ENCODE measurements at regions not wholly inside any gene's neighbourhood (a gene's known extent, or its start where the extent isn't known, plus 50 kb on each side); places are given as distances from the start of the nearest gene placed in this dataset.
A peak's percentile ranks its signal among the peaks of the same experiment; 100 is the strongest.

- H3K4me1 ChIP-seq (replicated peaks): no peaks in the 10 kb centered on the region
- intact Hi-C loops (cut with DNase I): no loop called here
- H3K4me3 ChIP-seq: no peak overlapping the region
- no peaks in the 10 kb centered on the region for H3K36me3 ChIP-seq
- H3K27ac ChIP-seq: peak overlapping the region in 1 of 2 donors; percentile 20
- no peak for TF ChIP-seq POLR2AphosphoS5 (IDR thresholded peaks at IDR 0.05)
- no peaks in the 10 kb centered on the region for H3K9me3 ChIP-seq
- DNase-seq (ENCODE audit: low spot score): no peak
- WGBS: 67% methylated on average over 2 of the region's 2 CpGs
- no peaks in the 10 kb centered on the region for H3K27me3 ChIP-seq (replicated peaks; ENCODE audit: insufficient read depth)
Observed at GRCh38 chr6:71394926-71395325, 106.3 kb downstream of the OGFRL1 start.

DNA sequence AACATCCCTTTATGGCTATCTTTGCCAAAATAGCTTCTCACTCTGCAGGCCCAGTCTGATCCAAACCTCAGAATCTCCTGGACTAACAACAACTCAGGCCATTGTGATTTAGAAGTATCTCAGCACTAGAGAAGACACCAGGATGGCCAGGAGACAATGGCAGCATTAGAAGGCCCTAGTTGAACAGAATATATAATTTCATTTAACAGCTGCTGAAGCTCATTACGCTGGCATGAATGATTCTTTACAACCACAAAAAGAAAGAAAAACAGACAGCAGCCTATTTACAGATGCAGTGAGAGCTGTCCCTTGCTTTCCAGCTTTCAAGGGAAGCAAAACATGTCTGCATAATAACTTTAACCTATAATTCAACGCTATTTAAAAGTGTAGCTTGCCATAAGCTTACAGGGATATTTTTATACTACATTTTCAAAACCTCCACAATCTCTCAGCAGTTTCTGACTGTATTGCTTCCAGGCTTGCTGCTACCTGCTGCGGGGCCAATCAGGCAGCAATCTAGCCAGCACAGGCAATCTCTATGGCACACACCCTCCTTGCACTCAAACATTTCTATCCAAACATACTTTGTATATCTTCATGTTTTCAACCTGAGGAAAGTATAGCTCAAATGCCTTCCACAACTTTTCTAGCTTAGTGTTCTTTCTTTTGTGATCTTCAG lies 107.3 kb downstream of the OGFRL1 start:
- Histone ChIP-seq H3K27ac (no peak overlapping the region), H3K36me3 (no peaks in the 10 kb centered on the region), H3K27me3 (replicated peaks; ENCODE audit: insufficient read depth) (no peaks in the 10 kb centered on the region), H3K4me1 (replicated peaks) (no peaks in the 10 kb centered on the region), H3K9me3 (no peaks in the 10 kb centered on the region), H3K4me3 (no peak overlapping the region)
- TF ChIP-seq POLR2AphosphoS5 (IDR thresholded peaks at IDR 0.05) (no peak), CTCF (IDR thresholded peaks at IDR 0.05) (no peak), POLR2A (IDR thresholded peaks at IDR 0.05) (no peak)
- DNase-seq (ENCODE audit: low spot score): no peak
- 52% methylated on average over 3 of the region's 3 CpGs for WGBS
- intact Hi-C loops (cut with DNase I): no loop called here

DNA sequence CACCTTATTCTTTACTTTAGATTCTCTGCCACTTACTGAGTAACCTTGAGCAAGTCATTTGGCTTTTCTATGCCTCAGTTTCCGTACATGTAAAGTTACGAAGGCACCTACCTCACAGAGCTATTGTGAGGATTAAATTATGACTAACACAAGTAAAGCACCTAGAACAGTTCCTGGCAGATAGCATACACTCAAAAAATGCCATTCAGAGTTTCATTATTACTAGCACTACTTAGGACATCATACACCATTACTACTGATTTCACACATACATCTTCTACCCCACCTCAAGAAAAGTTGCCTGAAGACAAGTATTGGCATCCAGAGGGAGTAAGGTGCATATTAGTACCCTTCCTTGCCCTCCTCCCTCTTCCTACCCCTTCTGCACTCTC lies 107.8 kb downstream of the OGFRL1 start:
- Histone ChIP-seq H3K36me3 (no peaks in the 10 kb centered on the region), H3K27me3 (replicated peaks; ENCODE audit: insufficient read depth) (no peaks in the 10 kb centered on the region), H3K9me3 (no peaks in the 10 kb centered on the region), H3K4me3 (no peak overlapping the region), H3K27ac (no peak overlapping the region), H3K4me1 (replicated peaks) (no peaks in the 10 kb centered on the region)
- intact Hi-C loops (cut with DNase I): no loop called here
- 94% methylated on average over 2 of the region's 2 CpGs for WGBS
- no peak for DNase-seq (ENCODE audit: low spot score)
- TF ChIP-seq POLR2A (IDR thresholded peaks at IDR 0.05) (no peak), POLR2AphosphoS5 (IDR thresholded peaks at IDR 0.05) (no peak), CTCF (IDR thresholded peaks at IDR 0.05) (no peak)

DNA sequence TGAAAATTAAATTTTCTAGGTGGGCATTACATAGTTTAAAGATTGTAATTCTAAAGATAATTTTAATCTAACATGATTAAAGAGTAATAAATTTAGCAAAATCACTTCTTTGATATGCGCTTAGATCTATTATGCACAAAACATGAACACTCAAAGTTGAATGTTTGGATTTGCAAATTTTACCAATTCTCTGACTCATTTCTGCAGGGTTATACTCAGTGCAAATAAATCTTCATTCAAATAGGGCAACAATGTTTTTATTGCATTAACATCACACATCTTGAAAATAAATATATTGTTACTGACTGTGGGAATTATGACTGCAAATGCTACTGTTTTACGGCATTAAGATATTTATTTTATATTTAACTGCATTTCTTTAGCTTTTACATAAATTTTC lies 110.7 kb downstream of the OGFRL1 start:
- DNase-seq (ENCODE audit: low spot score): no peak
- intact Hi-C loops (cut with DNase I): no loop called here
- 85% methylated on average over 2 of the region's 2 CpGs for WGBS
- Histone ChIP-seq H3K9me3 (no peaks in the 10 kb centered on the region), H3K36me3 (no peaks in the 10 kb centered on the region), H3K27ac (no peak overlapping the region), H3K4me1 (replicated peaks) (no peaks in the 10 kb centered on the region), H3K4me3 (no peak overlapping the region), H3K27me3 (replicated peaks; ENCODE audit: insufficient read depth) (no peaks in the 10 kb centered on the region)
- TF ChIP-seq CTCF (IDR thresholded peaks at IDR 0.05) (no peak), POLR2A (IDR thresholded peaks at IDR 0.05) (no peak)

- Histone ChIP-seq H3K27me3 (replicated peaks; ENCODE audit: insufficient read depth) (no peaks in the 10 kb centered on the region), H3K9me3 (no peaks in the 10 kb centered on the region), H3K4me3 (no peak overlapping the region), H3K36me3 (no peaks in the 10 kb centered on the region), H3K4me1 (replicated peaks) (no peaks in the 10 kb centered on the region), H3K27ac (no peak overlapping the region)
- intact Hi-C loops (cut with DNase I): no loop called here
- no peak for TF ChIP-seq POLR2A (IDR thresholded peaks at IDR 0.05)
- no peak for TF ChIP-seq POLR2AphosphoS5 (IDR thresholded peaks at IDR 0.05)
- TF ChIP-seq CTCF (IDR thresholded peaks at IDR 0.05): no peak
- no peak for DNase-seq (ENCODE audit: low spot score)
Observed at GRCh38 chr6:71400852-71401251, 112.2 kb downstream of the OGFRL1 start.

Data from prostate gland (tissue), 2 donors.